ENCODE measurements at regions not wholly inside any gene's neighbourhood (a gene's known extent, or its start where the extent isn't known, plus 50 kb on each side); places are given as distances from the start of the nearest gene placed in this dataset.

- Histone ChIP-seq H3K4me3 (ENCODE audit: low read length) (no peak overlapping the region), H3K27ac (ENCODE audit: low read depth, low read length) (no peak overlapping the region), H3K4me1 (ENCODE audit: control insufficient read depth, insufficient read depth, low read length) (no peaks in the 10 kb centered on the region), H3K9ac (ENCODE audit: extremely low read depth, low read length, poor library complexity, severe bottlenecking) (no peak overlapping the region), H3K36me3 (ENCODE audit: control insufficient read depth, insufficient read depth, low read length) (no peaks in the 10 kb centered on the region), H3K27me3 (ENCODE audit: control insufficient read depth, insufficient read depth, low read length, poor library complexity, severe bottlenecking) (no peaks in the 10 kb centered on the region), H3K9me3 (ENCODE audit: control insufficient read depth, low read length) (no peaks in the 10 kb centered on the region)
- Mint-ChIP-seq H3K4me1 (no peaks in the 10 kb centered on the region), H3K27me3 (ENCODE audit: insufficient read depth) (peaks cover 14% of the 10 kb centered on the region), H3K27ac (no peak overlapping the region), H3K36me3 (ENCODE audit: low read depth) (no peaks in the 10 kb centered on the region), H3K4me3 (no peak overlapping the region), H3K9me3 (no peaks in the 10 kb centered on the region)
- no peak for DNase-seq
- no peak for TF ChIP-seq CTCF (conservative IDR thresholded peaks at IDR 0.05)
- 85 to 91% methylated on average over 7 to 8 of the region's 8 CpGs for WGBS, 2 experiments (ENCODE audit: insufficient coverage in 1 of 2, insufficient read length in 1 of 2)
Observed at GRCh38 chr13:111031531-111031961, 83.6 kb upstream of the ARHGEF7 start.

DNA sequence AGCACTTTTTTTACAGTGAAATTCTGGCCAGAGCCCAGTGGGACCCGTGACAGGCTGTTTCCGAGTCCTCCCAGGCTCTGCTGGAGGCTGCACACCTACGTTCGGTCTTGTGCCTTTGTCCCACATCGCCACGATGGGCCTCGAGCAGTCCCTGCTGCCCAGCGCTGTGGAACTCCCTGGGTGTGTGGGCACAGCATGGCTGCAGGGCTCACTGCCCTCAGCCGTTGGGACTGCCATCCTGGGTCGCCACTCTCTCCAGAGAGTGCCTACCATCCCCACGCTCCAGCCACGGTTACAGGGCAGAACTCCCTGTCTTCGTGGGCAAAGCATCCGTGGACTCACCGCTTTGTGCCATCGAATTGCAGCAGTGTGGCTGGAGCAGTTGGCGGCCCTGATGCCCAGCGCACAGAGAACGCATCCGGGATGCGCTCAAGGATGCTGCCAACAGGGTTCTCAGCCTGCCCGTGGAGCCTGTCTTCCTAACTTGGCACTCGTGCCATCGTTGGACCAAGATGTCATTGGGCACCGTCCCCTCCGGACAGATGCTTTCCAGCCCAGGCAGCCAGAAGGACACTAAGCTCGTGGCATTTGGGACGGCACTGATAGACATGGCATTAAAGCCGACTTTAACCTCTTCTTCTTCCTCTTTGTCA, 85.0 kb upstream of the ARHGEF7 start:
- peaks cover 14% of the 10 kb centered on the region for H3K27me3 Mint-ChIP-seq (ENCODE audit: insufficient read depth)
- Histone ChIP-seq H3K9ac (ENCODE audit: extremely low read depth, low read length, poor library complexity, severe bottlenecking) (no peak overlapping the region), H3K4me1 (ENCODE audit: control insufficient read depth, insufficient read depth, low read length) (no peaks in the 10 kb centered on the region), H3K27ac (ENCODE audit: low read depth, low read length) (no peak overlapping the region), H3K36me3 (ENCODE audit: control insufficient read depth, insufficient read depth, low read length) (no peaks in the 10 kb centered on the region), H3K4me3 (ENCODE audit: low read length) (no peak overlapping the region), H3K9me3 (ENCODE audit: control insufficient read depth, low read length) (no peaks in the 10 kb centered on the region), H3K27me3 (ENCODE audit: control insufficient read depth, insufficient read depth, low read length, poor library complexity, severe bottlenecking) (no peaks in the 10 kb centered on the region)
- H3K4me3 Mint-ChIP-seq, result no peak overlapping the region
- no peak overlapping the region for H3K27ac Mint-ChIP-seq
- no peaks in the 10 kb centered on the region for H3K4me1 Mint-ChIP-seq
- WGBS, 2 experiments (ENCODE audit: insufficient coverage in 1 of 2, insufficient read length in 1 of 2), result 92 to 97% methylated on average over 28 to 29 of the region's 29 CpGs
- H3K36me3 Mint-ChIP-seq (ENCODE audit: low read depth), result no peaks in the 10 kb centered on the region
- no peak for DNase-seq
- no peaks in the 10 kb centered on the region for H3K9me3 Mint-ChIP-seq
- TF ChIP-seq CTCF (conservative IDR thresholded peaks at IDR 0.05), result no peak

DNA sequence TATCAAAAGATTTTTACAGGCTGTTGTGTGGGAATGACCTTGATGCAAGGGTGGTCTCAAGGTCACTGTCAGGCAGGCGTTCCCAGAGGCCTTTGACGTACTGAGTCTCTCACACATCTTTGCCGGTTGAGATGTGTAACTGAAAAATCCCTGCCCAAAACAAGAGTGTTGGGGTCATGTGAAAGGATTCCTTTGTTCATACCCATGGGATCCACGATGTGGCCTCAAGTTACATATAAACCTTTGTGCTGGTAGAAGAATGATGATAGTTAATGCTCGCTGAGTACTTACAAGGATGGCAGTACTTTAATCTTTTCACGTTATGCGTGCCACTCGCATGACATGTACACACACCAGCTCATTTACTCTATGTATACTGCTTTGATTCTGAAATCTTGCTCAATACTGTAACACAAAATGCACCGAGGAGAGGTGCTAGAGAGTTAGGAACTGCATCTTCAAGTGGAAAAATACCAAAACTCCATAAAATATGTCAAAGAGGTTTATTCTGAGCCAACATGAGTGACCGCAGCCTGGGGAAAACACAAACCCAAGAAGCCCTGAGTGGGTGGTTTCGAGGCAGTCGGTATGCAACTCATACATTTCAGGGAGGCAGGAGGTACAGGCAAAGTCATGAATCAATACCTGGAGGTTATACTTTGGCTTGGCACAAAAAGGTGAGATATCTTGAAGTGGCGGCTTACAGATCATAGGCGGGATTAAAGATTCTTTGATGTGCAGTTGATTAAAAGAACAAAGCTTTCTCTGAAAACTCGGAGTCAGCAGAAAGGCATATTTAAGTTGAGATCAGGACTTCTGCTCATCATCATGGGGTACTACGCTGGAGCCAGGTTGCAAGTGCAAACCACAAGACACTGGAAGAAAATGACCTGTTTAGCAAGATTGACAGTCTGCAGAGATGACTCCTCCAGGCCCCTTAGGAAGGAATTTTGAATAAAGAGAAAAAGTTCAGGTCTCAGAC, 87.4 kb upstream of the ARHGEF7 start:
- WGBS, 2 experiments (ENCODE audit: insufficient coverage in 1 of 2, insufficient read length in 1 of 2), result 92 to 93% methylated on average over 16 of the region's 16 CpGs
- Mint-ChIP-seq H3K27me3 (ENCODE audit: insufficient read depth) (peaks cover 9% of the 10 kb centered on the region), H3K27ac (no peak overlapping the region), H3K4me3 (no peak overlapping the region), H3K36me3 (ENCODE audit: low read depth) (no peaks in the 10 kb centered on the region), H3K9me3 (no peaks in the 10 kb centered on the region), H3K4me1 (no peaks in the 10 kb centered on the region)
- Histone ChIP-seq H3K27me3 (ENCODE audit: control insufficient read depth, insufficient read depth, low read length, poor library complexity, severe bottlenecking) (no peaks in the 10 kb centered on the region), H3K4me3 (ENCODE audit: low read length) (no peak overlapping the region), H3K36me3 (ENCODE audit: control insufficient read depth, insufficient read depth, low read length) (no peaks in the 10 kb centered on the region), H3K4me1 (ENCODE audit: control insufficient read depth, insufficient read depth, low read length) (no peaks in the 10 kb centered on the region), H3K9ac (ENCODE audit: extremely low read depth, low read length, poor library complexity, severe bottlenecking) (no peak overlapping the region), H3K9me3 (ENCODE audit: control insufficient read depth, low read length) (peaks cover under 1% of the 10 kb centered on the region), H3K27ac (ENCODE audit: low read depth, low read length) (no peak overlapping the region)
- no peak for TF ChIP-seq CTCF (conservative IDR thresholded peaks at IDR 0.05)
- DNase-seq, result no peak

Data from endodermal cell (in vitro differentiated cells).